SJCRH30 (cell line): ENCODE measurements at regions not wholly inside any gene's neighbourhood (a gene's known extent, or its start where the extent isn't known, plus 50 kb on each side); places are given as distances from the start of the nearest gene placed in this dataset.
"Not testable (repeated sequence)": the region's sequence is repeated elsewhere in the genome, so short reads cannot be mapped to it uniquely, and the experiment has no call there.

Experiments
- DNase-seq, 2 experiments: peaks; one replicate each; pipeline ENCODE4 v3.0.0-alpha.2; 2015 to 2020
- H3K27ac ChIP-seq: fragments of 250-450 bp; sonication (Bioruptor Pico); 2 replicates; pipeline ENCODE4 v1.5.1; 2020; ENCODE audit warnings: mild to moderate bottlenecking, moderate library complexity
- H3K27me3 ChIP-seq: fragments of 250-450 bp; sonication (Bioruptor Pico); 2 replicates; pipeline ENCODE4 v1.5.1; 2020; ENCODE audit warnings: mild to moderate bottlenecking, moderate library complexity
- H3K36me3 ChIP-seq: fragments of 250-450 bp; sonication (Bioruptor Pico); 2 replicates; pipeline ENCODE4 v1.5.1; 2020; ENCODE audit warnings: mild to moderate bottlenecking, moderate library complexity
- H3K4me1 ChIP-seq: fragments of 250-450 bp; sonication (Bioruptor Pico); 2 replicates; pipeline ENCODE4 v1.5.1; 2020; ENCODE audit warnings: mild to moderate bottlenecking, moderate library complexity
- H3K4me3 ChIP-seq: fragments of 250-450 bp; sonication (Bioruptor Pico); 2 replicates; pipeline ENCODE4 v1.5.1; 2020; ENCODE audit warnings: mild to moderate bottlenecking, moderate library complexity
- H3K9me3 ChIP-seq: fragments of 250-450 bp; sonication (Bioruptor Pico); replicated peaks from 2 replicates; pipeline ENCODE4 v1.5.1; 2020; ENCODE audit warnings: mild to moderate bottlenecking, moderate library complexity

DNA sequence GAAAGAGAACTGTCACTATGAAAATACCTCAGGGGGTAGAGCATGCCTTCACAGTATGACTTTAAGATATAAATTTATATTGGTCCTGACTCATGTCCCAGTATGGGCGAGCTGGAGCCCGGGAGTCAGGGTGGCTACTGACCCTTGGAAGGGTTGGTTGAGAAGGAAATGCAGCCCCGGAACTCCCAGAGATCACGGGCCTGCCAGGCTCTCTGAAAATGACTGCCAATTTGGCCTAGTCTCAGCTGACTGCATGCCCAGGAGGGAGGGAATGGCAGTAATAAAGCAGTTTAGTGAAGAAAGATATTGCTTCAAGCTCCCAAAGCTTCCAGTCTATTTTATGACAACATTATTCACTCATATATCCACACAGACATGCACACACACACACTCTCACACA is 299.0 kb downstream of the NR2F2 start:
- Histone ChIP-seq H3K4me1 (peaks cover 12% of the 10 kb centered on the region), H3K9me3 (no peaks in the 10 kb centered on the region), H3K27me3 (no peaks in the 10 kb centered on the region), H3K4me3 (no peak overlapping the region), H3K27ac (no peak overlapping the region), H3K36me3 (no peaks in the 10 kb centered on the region)
- no peak for DNase-seq

DNA sequence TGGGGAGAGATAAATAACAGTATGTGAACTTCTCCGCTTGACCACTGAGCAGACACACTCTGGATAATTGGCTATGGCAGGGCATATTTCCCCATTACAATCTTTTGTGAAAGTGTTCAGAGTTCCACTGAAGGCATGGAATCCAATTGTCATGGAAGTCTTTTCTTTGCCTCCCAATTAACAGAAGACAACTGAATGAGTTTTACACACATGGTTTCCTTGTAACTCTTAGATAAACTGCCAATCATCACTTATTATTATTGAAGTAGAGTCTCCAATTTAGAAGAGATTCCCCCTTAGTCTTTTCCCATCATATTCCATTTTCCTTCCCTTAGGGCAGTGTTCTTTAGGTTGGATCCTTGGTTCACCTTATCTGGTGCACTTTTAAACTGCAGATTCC is 308.3 kb downstream of the NR2F2 start:
- no peaks in the 10 kb centered on the region for H3K27me3 ChIP-seq
- no peaks in the 10 kb centered on the region for H3K9me3 ChIP-seq
- DNase-seq, result no peak
- H3K4me3 ChIP-seq, result no peak overlapping the region
- H3K4me1 ChIP-seq, result no peaks in the 10 kb centered on the region
- no peak overlapping the region for H3K27ac ChIP-seq
- no peaks in the 10 kb centered on the region for H3K36me3 ChIP-seq

DNA sequence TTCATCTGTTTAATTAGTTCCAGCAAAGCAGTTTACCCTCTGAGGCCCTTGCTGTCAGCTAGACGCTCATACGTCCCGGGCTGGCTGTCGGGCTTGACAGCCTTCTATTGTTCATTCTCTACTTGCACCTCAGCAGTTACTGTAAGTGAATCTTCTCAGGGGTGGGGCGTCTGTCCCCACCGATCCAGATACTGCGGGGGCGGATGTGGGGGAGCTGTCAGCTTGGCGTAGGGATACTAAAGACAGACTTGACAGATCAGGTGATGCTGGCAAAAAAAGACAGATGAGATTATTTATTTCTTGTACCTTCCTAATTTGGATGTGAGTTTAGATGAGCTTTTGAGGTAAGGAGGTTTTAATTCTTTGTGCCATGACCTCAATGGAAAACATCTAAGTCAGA is 315.3 kb downstream of the NR2F2 start:
- Histone ChIP-seq H3K27ac (no peak overlapping the region), H3K4me3 (no peak overlapping the region), H3K27me3 (no peaks in the 10 kb centered on the region), H3K4me1 (no peaks in the 10 kb centered on the region), H3K9me3 (no peaks in the 10 kb centered on the region), H3K36me3 (no peaks in the 10 kb centered on the region)
- no peak for DNase-seq

DNA sequence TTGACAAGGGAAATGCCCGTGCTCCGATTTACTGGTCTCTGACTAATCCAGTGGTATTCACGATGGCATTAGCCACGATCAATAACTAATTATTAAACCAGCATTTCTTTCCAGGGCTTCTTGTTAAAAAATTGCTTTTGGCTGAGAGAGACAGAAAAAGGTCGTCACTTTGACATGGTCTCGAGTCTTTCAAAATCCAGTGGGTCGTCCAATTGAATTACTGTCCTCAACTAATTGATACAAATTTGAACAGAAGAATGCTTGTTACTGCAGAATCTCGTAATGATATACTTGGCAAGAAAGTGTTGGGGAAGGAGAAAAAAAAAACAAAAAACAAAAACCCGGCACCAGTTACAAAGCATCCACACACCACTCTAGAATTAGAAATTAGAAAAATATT is 318.4 kb downstream of the NR2F2 start:
- H3K36me3 ChIP-seq, result no peaks in the 10 kb centered on the region
- no peak overlapping the region for H3K4me3 ChIP-seq
- no peaks in the 10 kb centered on the region for H3K4me1 ChIP-seq
- no peak for DNase-seq
- no peak overlapping the region for H3K27ac ChIP-seq
- no peaks in the 10 kb centered on the region for H3K9me3 ChIP-seq
- no peaks in the 10 kb centered on the region for H3K27me3 ChIP-seq

DNA sequence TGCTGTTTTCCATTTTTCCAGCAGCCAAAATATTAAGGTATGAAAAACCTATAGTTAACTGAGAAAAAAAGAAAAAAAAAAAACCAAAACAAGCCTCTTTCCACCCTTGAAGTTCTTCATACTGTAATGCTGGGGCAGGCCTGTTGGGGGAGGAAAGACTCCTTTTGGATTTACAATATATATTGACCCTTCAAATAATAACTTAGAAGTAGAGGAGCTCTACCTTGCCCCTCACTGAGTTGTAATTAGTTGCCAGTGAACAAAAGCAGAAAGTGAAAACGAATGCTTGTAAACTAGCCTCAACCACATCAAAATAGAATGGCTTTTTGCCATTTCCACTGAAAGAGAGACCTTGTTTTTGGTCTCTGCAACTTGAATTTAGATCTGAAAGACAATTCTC is 326.6 kb downstream of the NR2F2 start:
- H3K27ac ChIP-seq, result no peak overlapping the region

DNA sequence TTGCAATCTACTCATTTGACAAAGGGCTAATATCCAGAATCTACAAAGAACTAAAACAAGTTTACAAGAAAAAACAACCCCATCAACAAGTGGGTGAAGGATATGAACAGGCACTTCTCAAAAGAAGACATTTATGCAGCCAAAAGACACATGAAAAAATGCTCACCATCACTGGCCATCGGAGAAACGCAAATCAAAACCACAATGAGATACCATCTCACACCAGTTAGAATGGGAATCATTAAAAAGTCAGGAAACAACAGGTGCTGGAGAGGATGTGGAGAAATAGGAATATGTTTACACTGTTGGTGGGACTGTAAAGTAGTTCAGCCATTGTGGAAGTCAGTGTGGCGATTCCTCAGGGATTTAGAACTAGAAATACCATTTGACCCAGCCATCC is 336.5 kb downstream of the NR2F2 start:
- H3K36me3 ChIP-seq, DNase-seq, H3K9me3 ChIP-seq, H3K27me3 ChIP-seq, H3K4me1 ChIP-seq, H3K4me3 ChIP-seq, H3K27ac ChIP-seq: not testable (repeated sequence)

More for the DNA sequence above, 326.6 kb downstream of the NR2F2 start:
- Histone ChIP-seq H3K4me1 (no peaks in the 10 kb centered on the region), H3K9me3 (no peaks in the 10 kb centered on the region; the same call in 1 of the 2 replicates), H3K27me3 (no peaks in the 10 kb centered on the region), H3K36me3 (no peaks in the 10 kb centered on the region), H3K4me3 (no peak overlapping the region)
- DNase-seq, result no peak

DNA sequence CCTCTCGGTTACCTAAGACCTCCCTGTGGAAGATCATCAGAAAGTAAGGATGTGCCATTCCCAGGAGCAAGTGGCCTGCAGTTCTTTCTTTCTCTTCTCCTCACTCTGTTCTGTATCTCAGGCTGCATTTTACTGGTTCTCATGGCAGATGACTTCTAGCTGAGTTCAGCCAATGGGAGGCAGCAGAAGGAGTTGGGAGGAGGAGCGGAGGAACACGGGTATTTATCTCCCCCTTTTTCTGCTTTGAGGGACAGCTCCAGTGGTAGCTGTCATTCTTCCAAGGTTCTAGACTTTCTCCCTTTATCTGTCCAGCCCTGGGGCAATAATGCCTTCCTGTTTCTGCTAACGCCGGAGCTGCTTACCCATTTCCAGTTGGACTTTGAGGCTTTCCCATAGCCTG is 339.9 kb downstream of the NR2F2 start:
- DNase-seq, result peak; percentile 46 to 63
- Histone ChIP-seq H3K36me3 (no peaks in the 10 kb centered on the region), H3K4me3 (no peak overlapping the region), H3K4me1 (no peaks in the 10 kb centered on the region), H3K27ac (no peak overlapping the region), H3K27me3 (no peaks in the 10 kb centered on the region), H3K9me3 (no peaks in the 10 kb centered on the region)

DNA sequence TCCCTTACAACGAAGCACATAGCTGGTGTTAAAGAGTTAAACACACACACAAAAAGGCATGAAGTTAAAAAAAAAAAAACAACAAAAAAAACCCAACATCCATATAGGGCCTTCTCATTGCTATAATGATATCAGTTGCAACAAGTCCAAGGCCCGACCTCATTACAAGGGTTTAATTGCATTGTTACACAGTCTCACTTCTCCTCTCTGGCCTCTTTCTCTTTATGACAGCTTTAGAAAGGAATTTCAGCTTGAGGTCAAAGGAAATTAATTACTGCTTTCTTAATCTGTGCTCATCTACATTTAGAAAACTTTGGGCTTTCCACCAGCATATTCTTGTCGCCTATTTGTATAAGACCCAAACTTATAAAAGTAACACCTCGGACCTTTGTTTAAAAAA is 342.1 kb downstream of the NR2F2 start:
- H3K4me1 ChIP-seq, result no peaks in the 10 kb centered on the region
- no peaks in the 10 kb centered on the region for H3K36me3 ChIP-seq
- H3K27ac ChIP-seq, result no peak overlapping the region
- H3K4me3 ChIP-seq, result no peak overlapping the region
- H3K9me3 ChIP-seq, result no peaks in the 10 kb centered on the region
- DNase-seq, result no peak
- H3K27me3 ChIP-seq, result no peaks in the 10 kb centered on the region

DNA sequence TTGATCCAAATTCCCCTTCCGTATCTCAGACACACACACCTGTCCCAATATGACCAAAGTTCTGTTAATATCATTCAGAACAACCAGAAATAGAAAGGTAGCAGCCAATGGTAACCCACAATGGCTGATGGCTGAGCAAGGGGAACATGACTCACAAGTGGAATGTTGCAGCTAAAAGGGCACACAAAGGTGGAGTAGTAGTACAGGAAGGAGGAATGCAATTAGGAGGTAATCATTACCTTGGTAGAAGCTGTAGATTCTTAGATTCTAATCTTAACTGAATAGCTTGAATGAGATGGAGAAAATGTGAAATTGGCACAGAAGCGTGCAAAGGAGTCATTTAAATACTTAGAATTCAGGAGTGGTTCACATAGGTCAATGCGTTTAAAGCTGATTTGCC is 347.9 kb downstream of the NR2F2 start:
- H3K4me3 ChIP-seq, result no peak overlapping the region
- no peaks in the 10 kb centered on the region for H3K4me1 ChIP-seq
- no peak for DNase-seq
- no peak overlapping the region for H3K27ac ChIP-seq
- no peaks in the 10 kb centered on the region for H3K27me3 ChIP-seq
- no peaks in the 10 kb centered on the region for H3K9me3 ChIP-seq
- no peaks in the 10 kb centered on the region for H3K36me3 ChIP-seq

DNA sequence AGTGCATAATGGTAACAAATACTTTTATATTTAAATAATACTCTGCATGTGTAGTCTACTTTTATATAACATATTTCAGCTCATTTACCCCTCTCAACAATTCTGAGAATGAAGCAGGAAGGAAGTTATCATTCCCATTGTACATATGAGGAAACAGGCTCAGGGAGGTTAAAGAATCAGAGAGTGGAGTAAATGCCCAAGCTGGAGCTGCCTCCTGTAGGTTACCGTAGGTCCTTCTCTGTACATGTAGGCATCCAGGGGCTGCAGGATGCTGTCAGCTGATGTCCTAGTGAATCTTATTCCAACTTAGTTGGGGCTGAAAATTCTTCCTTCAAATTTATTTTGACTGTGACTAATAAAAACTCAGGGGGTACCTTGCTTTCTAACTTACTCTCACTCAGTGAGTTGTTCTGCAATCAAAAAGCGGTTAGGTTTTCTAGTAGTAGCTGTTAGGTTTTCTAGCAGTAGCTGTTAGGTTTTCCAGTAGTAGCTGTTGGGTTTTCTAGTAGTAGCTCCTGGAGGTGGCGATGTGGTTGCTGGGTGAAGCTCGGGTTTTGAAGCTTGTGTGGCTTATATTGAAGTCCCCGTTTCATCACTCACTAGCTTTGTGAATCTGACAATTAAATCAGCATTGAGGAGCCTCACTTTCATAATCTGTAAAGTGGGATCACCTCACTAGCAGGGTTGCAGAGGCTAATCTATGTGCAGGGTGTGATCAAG is 357.0 kb downstream of the NR2F2 start:
- no peaks in the 10 kb centered on the region; the same call in 1 of the 2 replicates for H3K9me3 ChIP-seq
- H3K4me3 ChIP-seq, result no peak overlapping the region
- no peaks in the 10 kb centered on the region for H3K4me1 ChIP-seq
- H3K27me3 ChIP-seq, result no peaks in the 10 kb centered on the region
- no peaks in the 10 kb centered on the region for H3K36me3 ChIP-seq
- H3K27ac ChIP-seq, result no peak overlapping the region
- DNase-seq, result no peak

DNA sequence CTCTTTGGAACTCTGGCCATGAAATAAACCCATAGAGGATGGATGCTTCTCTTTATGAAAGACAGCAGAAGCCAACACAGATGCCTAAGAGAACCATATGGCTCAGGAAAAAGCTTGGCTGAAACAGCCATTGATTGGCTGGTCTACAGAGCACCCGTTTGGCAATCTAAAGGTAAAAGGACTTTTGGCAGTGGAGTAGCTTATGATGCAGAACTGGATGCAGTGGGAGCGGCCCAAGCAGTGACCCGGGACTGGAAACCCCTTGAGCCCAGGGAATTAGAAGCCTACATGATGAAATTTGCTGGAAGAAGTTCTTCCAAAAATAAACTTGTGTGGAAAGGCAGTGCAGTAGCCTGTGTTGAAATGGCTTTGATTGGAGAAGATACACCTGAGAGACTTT is 360.2 kb downstream of the NR2F2 start:
- Histone ChIP-seq H3K9me3 (no peaks in the 10 kb centered on the region; the same call in 1 of the 2 replicates), H3K27ac (no peak overlapping the region), H3K27me3 (no peaks in the 10 kb centered on the region), H3K36me3 (no peaks in the 10 kb centered on the region), H3K4me3 (no peak overlapping the region), H3K4me1 (no peaks in the 10 kb centered on the region)
- DNase-seq, result no peak

DNA sequence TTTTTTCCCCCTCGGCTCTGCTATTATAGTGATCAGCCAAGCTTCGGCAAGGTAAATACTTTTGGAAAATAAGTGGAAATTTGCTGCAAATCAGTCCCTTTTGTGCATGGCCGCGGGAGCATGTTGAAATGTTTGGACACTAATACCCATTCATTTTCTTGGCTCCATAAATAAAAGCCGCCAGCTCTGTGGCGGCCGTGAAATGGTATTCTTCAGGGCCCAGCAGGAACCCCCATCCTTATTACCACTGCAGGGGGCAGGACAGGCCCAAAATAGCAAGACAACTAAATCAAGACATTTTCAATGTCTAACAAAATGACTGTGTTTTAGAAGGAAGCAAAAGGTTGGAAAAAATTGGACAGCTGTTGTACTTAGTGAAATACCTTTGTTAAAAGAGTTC is 362.3 kb downstream of the NR2F2 start:
- H3K27ac ChIP-seq, result no peak overlapping the region

DNA sequence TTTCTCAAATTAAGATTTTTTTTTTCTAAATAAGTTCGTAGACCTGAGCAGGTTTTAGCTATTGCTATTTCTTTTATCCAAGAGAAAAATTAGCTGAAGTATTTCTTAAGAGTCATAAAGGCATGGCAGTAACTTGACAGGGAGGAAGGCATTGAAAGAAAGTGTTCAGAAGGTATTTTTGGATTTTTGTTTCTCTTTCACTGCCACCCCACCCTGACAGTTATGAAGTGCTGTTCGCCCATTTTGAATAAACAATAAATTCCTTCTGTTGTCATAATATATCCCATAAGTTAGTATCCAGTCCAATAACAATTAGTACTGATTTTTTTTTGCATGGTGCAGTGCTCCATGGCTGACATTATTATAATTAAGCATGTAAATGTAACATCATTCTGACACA is 363.0 kb downstream of the NR2F2 start:
- Histone ChIP-seq H3K4me3 (no peak overlapping the region), H3K9me3 (no peaks in the 10 kb centered on the region; the same call in 1 of the 2 replicates), H3K27me3 (no peaks in the 10 kb centered on the region), H3K36me3 (no peaks in the 10 kb centered on the region), H3K4me1 (no peaks in the 10 kb centered on the region), H3K27ac (no peak overlapping the region)
- no peak for DNase-seq

More for the DNA sequence above, 362.3 kb downstream of the NR2F2 start:
- Histone ChIP-seq H3K9me3 (no peaks in the 10 kb centered on the region; the same call in 1 of the 2 replicates), H3K4me3 (no peak overlapping the region), H3K36me3 (no peaks in the 10 kb centered on the region), H3K4me1 (no peaks in the 10 kb centered on the region), H3K27me3 (no peaks in the 10 kb centered on the region)
- no peak for DNase-seq

DNA sequence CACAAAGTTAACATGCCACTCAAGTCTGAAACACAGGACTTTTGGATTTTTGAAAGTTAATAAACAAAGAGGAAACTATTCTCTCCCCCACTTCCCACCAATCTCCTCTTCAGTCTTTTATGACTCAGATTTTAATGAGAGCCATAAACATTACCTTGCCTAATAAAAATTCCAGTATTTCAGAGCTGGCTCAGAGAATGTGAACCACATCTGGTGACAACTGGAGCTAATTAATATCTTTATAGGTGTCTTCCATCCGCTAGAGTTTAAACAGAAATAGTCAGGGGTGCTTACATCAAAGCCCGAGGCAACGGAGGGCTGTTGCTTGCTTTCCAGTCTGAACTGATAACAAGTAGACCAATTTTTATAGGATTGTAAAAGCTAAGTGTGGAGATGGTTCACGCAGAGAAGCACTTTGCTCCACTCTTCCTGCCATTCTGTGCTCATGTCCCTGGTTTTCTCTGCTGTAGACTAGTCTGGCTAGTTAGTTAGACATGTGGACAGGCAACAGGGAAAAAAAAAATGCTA is 363.6 kb downstream of the NR2F2 start:
- Histone ChIP-seq H3K27ac (no peak overlapping the region), H3K9me3 (no peaks in the 10 kb centered on the region; the same call in 1 of the 2 replicates), H3K4me1 (no peaks in the 10 kb centered on the region), H3K4me3 (no peak overlapping the region), H3K36me3 (no peaks in the 10 kb centered on the region), H3K27me3 (no peaks in the 10 kb centered on the region)
- DNase-seq, result no peak

DNA sequence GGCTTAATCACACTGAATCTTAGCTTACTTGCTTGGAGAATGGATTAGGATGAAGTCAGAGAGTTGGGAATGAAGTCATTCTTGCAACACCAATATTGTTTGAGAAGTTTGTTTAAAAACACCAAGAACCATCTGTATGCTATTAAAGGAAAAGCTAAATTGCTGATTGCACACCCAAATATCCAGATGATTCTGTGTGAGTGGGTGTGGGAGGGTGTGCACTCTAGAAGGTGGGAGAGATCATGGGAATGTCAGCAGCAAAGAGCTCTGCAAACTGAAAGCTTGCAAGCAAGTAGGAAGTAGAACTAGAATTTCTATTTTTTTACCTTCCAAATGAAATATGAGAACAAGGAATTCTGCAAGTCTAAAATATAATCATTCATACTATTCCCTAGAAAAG is 364.9 kb downstream of the NR2F2 start:
- no peak for DNase-seq
- Histone ChIP-seq H3K9me3 (no peaks in the 10 kb centered on the region; the same call in 1 of the 2 replicates), H3K36me3 (no peaks in the 10 kb centered on the region), H3K4me3 (no peak overlapping the region), H3K4me1 (0 out of 2 replicates have a peak, but pooled peaks cover 4% of the 10 kb centered on the region), H3K27me3 (no peaks in the 10 kb centered on the region), H3K27ac (no peak overlapping the region)

DNA sequence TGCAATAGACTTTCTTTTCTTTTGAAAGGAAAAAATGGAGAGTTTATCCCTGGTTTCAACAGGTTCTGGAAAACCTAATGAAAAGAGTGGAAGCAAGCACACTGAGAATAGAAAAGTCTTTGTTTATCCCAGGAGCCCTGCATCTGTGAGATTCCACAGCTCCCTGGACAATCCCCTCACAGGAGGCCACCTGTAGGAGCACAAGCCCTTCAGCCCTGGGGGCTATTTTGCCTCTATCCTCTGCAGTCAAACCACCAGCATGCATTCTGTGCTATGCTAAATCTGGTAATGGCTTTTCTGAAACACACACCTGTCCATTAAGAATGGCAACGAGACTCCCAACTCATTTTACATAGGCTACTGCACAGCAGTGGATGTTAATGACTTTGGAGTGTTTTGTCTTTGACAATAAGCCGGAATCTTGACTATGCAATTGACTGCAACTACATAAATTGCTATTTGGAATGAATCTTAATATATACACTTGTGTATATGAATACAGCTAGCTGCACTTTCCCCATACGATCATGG is 369.4 kb downstream of the NR2F2 start:
- no peaks in the 10 kb centered on the region for H3K27me3 ChIP-seq
- H3K4me1 ChIP-seq, result 0 out of 2 replicates have a peak, but pooled peaks cover 4% of the 10 kb centered on the region
- DNase-seq, result peak in 1 of 2 experiments; percentile 12
- H3K4me3 ChIP-seq, result no peak overlapping the region
- no peaks in the 10 kb centered on the region for H3K9me3 ChIP-seq
- H3K27ac ChIP-seq, result no peak overlapping the region
- no peaks in the 10 kb centered on the region for H3K36me3 ChIP-seq
